Adipose tissue (tissue), 3 donors: ENCODE measurements at regions not wholly inside any gene's neighbourhood (a gene's known extent, or its start where the extent isn't known, plus 50 kb on each side); places are given as distances from the start of the nearest gene placed in this dataset.

Source experiments
- H3K27ac ChIP-seq: one replicate; pipeline ENCODE4 v1.5.1; 2013; ENCODE audit warnings: low read depth, low read length
- WGBS, 3 donors: extraction: QIAGEN DNeasy Blood & Tissue Kit; methylation state at CpG; one replicate each; pipeline ENCODE4 v1.1.7; 2013; 5-methylcytosine and 5-hydroxymethylcytosine counted together
- donor health status: healthy with polysubstance abuse.
- donor health status: Bipolar disorder and iron deficiency.
- donor health status: healthy.

DNA sequence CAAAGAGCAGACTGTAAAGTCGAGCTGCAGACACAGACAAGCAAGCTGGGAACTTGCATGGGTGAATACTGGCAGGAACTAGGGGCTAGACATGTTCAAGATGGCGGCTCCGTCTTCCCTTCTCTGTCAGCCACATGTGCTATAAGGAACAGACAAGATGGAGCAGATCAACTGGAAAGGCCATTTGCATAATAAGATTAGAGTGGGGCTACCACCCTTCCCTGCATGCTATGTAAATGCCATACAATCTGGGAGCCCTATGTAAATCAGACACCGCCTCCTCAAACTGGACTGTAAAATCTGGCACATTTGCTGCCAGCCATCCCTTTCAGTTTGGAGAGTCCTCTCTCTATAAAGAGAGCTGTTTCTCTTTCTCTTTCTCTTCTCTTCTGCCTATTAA lies 640.1 kb upstream of the CDH8 start:
- 65 to 71% (median 70%) methylated on average over 4 of the region's 4 CpGs for WGBS, 3 donors
- no peak overlapping the region for H3K27ac ChIP-seq

DNA sequence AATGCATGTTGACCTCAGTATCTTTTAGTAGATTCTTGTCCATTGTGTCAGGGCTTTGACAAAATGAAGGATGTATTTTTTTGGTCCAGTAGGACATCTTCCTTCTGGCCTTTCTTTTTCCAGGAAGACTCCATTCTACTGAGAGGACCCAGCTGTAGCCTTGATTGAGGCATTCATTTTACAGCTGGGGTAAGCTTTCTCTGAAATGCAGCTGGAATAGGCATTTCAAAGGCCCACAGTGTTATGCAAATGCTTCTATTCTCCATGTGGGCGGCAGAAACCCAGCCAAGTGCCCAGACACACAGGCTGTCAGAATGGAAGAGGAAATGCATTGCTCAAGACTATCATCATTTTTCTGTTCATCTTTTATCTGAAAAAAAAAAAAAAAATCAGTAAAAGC lies 629.0 kb upstream of the CDH8 start:
- no peak overlapping the region for H3K27ac ChIP-seq
- 56 to 77% (median 61%) methylated on average over 1 of the region's 1 CpG for WGBS, 3 donors

GRCh38 chr16:62664566-62664965 lies 628.3 kb upstream of the CDH8 start:
- no peak overlapping the region for H3K27ac ChIP-seq
- WGBS, 3 donors: 34 to 60% (median 59%) methylated on average over 3 of the region's 3 CpGs

GRCh38 chr16:62661435-62661834 lies 625.2 kb upstream of the CDH8 start:
- H3K27ac ChIP-seq: no peak overlapping the region

- H3K27ac ChIP-seq: no peak overlapping the region
These were observed 620.9 kb upstream of the CDH8 start for GRCh38 chr16:62657116-62657515.

GRCh38 chr16:62652441-62653120 lies 616.3 kb upstream of the CDH8 start:
- 46 to 73% (median 61%) methylated on average over 3 of the region's 3 CpGs for WGBS, 3 donors
- no peak overlapping the region for H3K27ac ChIP-seq

GRCh38 chr16:62648256-62648655 lies 612.0 kb upstream of the CDH8 start:
- H3K27ac ChIP-seq: no peak overlapping the region
- 57 to 90% (median 78%) methylated on average over 2 of the region's 2 CpGs for WGBS, 3 donors

DNA sequence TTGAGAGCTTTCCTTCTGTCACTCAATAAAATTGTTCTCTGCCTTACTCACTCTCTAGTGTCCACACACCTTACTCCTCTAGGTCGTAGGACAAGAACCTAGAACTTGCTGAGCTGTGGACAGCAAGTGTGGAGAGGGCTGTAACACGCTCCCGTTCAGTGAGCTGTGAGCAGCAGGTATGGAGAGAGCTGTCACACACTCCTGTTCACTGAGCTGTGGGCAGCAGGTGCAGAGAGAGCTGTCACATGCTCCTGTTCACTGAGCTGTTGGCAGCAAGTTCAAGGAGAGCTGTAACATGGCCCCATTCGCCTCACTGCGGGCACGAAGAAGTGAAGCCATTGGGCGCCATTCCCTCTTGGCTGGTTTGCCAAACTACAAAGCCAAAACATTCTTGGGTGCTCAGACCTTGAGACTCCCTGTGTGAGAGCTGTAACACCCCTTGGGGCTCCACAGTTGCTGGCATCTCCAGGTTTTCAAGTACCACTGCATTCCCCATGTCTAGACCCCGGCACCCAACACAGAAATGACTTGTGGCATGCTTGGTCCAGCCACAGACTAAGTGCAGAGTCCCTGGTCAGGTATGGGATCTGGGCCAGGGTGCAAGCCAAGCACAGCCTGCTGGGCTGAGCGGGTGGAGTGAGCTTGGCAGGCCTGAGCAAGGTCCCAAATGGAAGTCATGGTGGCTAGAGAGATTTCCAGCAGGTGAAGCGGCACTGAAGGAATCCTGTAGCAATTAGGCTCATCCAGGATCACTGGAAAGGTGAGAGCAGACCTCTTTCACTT lies 608.0 kb upstream of the CDH8 start:
- WGBS, 3 donors: 79 to 91% (median 89%) methylated on average over 10 of the region's 10 CpGs
- no peak overlapping the region for H3K27ac ChIP-seq

DNA sequence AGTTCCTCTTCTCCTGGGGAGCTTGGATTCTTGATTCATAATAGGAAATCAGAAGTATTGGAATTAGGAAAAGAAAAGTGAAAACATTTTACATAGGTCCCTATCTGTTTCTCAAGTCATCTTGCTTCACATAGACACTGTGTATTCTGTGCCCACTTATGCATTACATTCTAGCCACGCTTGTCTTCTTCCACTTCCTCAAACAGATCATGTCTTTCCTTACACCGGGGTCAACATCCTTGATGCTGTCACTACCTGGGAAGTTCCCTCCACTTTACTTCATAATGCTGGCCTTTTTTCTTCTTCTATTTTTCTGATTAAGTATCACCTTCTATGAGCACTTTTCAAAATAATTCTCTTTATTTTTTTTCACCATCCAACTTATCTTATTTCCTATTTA lies 606.4 kb upstream of the CDH8 start:
- no peak overlapping the region for H3K27ac ChIP-seq
- WGBS, 3 donors: 52 to 67% (median 60%) methylated on average over 2 of the region's 2 CpGs

GRCh38 chr16:62639890-62640289 lies 603.7 kb upstream of the CDH8 start:
- no peak overlapping the region for H3K27ac ChIP-seq

DNA sequence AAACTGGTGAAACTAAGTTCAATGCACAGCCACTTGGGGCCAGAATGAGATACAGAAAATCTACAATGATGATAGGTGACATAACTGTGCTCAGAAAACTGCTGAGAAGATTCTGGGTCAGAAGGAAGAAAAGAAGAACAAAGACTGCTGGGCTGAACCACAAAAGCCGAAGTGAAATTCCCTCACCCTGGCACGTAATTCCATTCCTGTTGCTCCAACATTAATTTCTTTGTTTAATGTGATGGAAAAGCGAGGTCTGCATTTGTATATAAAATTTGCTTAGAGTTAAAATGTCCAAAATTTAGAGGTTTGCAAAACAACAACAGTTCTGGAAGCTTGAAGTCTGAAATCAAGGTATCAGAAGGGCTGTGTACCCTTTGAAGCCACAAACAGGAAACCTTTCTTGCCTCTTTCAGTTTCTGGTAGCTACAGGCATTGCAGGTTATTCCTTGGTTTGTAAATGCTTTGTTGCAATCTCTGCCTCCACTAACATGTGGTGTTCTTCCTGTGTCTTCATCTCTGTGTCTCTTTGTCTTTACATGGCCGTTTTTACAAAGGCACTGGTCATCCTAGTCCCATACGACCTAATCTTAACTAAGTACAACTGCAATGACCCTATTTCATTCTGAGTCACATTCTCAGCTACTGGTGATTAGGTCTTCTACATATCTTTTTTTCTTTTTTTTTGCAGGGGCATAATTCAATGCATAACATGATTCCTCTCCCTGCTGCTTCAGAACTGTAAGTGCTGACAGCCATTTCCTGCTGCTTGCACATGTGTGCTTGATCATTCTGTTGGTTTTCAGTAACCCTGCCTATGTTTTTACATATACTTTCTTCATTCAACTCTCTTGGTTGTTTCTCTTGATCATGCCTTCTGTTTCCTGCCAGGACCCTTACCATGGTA lies 603.0 kb upstream of the CDH8 start:
- 44 to 56% (median 54%) methylated on average over 5 of the region's 5 CpGs for WGBS, 3 donors
- no peak overlapping the region for H3K27ac ChIP-seq

- H3K27ac ChIP-seq: no peak overlapping the region
- 35 to 49% (median 37%) methylated on average over 4 of the region's 4 CpGs for WGBS, 3 donors
These were observed 602.2 kb upstream of the CDH8 start for GRCh38 chr16:62638324-62638911.

GRCh38 chr16:62625326-62625725 lies 589.1 kb upstream of the CDH8 start:
- WGBS, 3 donors: 7 to 12% (median 10%) methylated on average over 2 of the region's 2 CpGs
- H3K27ac ChIP-seq: no peak overlapping the region

GRCh38 chr16:62620275-62620674 lies 584.0 kb upstream of the CDH8 start:
- H3K27ac ChIP-seq: no peak overlapping the region

- H3K27ac ChIP-seq: no peak overlapping the region
- 33 to 60% (median 53%) methylated on average over 2 of the region's 2 CpGs for WGBS, 3 donors
These were observed 579.3 kb upstream of the CDH8 start for GRCh38 chr16:62615526-62615925.

DNA sequence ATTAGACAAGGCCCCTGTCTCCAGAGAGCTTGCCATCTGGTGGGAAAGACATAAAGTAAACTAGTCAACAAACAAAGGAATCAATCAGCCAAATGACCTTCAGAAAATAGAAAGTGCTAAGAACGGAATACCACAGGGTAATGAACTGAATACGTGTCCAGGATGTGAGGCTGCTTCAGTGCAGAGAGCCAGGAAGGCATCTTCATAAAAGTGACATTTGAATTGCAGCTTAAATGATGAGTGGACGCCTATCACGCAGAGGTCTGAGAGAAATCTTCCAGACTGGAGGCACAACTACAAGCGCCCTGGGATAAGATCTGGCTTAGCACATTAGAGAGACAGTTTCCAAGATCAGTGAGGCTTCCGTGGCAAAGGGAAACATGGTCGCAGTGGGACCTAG lies 574.1 kb upstream of the CDH8 start:
- no peak overlapping the region for H3K27ac ChIP-seq
- WGBS, 3 donors: 39 to 57% (median 46%) methylated on average over 7 of the region's 7 CpGs

GRCh38 chr16:62602790-62603189 lies 566.6 kb upstream of the CDH8 start:
- H3K27ac ChIP-seq: no peak overlapping the region
- WGBS, 3 donors: 74 to 79% (median 76%) methylated on average over 3 of the region's 3 CpGs

DNA sequence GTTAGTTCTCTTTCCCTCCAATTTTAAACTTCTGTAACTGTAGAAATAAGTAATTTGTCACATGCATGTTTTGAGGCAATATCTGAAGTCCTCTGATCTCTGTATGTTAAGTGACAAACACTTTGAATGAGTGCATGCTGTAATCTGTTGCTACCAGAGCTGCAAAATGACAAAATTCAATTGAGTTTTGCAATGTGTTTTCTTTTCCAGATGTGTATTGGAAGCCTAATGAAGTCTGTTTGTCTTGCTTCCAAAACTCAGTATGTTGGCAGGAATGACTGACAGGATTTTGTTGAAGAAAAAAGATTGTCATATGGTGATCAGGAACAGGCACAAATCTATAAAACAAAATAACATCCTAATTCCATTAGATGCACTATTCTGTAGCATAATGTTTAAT lies 561.6 kb upstream of the CDH8 start:
- no peak overlapping the region for H3K27ac ChIP-seq

DNA sequence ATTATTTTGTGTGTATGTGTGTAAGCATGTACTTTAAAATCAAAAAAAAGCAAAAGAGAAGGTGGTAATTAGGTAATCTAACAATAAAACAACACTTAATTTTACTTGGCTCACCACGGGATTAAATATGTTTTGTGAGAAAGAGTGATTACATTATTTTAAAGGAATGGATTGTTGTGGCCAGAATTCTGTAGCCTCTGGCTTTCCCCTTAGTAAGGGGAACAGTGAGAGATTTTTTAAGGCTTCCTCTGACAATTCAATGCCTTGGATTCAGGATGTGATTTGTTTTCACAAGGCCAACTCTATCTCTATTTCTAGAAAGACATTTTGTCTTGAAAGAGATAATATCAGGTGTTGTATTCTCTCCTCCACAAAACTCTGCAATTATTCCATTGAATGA lies 560.3 kb upstream of the CDH8 start:
- WGBS, 3 donors: 4 to 18% (median 11%) methylated on average over 1 of the region's 1 CpG
- H3K27ac ChIP-seq: no peak overlapping the region
